Epithelial cell of esophagus (primary cell): ENCODE measurements at regions not wholly inside any gene's neighbourhood (a gene's known extent, or its start where the extent isn't known, plus 50 kb on each side); places are given as distances from the start of the nearest gene placed in this dataset.

Source experiments
- DNase-seq: peaks from one replicate; pipeline ENCODE4 v3.0.0; 2010; ENCODE audit warnings: low read depth
- H3K4me3 ChIP-seq: 2 replicates; pipeline ENCODE4 v1.5.1; 2011; ENCODE audit warnings: mild to moderate bottlenecking, low read length, control low read depth
- TF ChIP-seq, protein P1 (sequence below): IDR thresholded peaks from 2 replicates; pipeline ENCODE4 v1.5.1; 2011; ENCODE audit warnings: low read depth, mild to moderate bottlenecking, low read length, control low read depth, inconsistent platforms; ENCODE audit not compliant: insufficient read depth; ENCODE audit errors: missing control alignments

DNA sequence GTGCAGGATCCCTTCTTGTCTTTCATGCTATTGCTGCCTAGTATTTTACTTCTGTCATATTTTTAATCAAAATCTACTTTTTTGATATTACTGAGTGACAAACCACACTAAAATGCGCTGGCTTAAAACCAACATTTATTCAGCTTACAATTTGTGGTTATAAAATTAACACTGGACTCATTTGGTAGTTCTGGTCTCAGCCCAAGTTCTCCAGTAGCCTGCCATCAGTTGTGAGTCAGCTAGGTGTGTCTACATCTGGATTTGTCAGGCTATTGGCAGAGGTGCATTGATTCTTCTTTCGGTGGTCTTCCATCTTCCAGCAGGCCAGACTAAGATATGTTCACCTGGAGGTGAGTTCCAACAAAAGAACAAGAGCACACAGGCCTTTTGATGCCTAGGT is 765.1 kb upstream of the FBXO33 start:
- no peak overlapping the region for H3K4me3 ChIP-seq
- no peak for DNase-seq
- TF ChIP-seq, protein P1, sequence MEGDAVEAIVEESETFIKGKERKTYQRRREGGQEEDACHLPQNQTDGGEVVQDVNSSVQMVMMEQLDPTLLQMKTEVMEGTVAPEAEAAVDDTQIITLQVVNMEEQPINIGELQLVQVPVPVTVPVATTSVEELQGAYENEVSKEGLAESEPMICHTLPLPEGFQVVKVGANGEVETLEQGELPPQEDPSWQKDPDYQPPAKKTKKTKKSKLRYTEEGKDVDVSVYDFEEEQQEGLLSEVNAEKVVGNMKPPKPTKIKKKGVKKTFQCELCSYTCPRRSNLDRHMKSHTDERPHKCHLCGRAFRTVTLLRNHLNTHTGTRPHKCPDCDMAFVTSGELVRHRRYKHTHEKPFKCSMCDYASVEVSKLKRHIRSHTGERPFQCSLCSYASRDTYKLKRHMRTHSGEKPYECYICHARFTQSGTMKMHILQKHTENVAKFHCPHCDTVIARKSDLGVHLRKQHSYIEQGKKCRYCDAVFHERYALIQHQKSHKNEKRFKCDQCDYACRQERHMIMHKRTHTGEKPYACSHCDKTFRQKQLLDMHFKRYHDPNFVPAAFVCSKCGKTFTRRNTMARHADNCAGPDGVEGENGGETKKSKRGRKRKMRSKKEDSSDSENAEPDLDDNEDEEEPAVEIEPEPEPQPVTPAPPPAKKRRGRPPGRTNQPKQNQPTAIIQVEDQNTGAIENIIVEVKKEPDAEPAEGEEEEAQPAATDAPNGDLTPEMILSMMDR, result no peak

DNA sequence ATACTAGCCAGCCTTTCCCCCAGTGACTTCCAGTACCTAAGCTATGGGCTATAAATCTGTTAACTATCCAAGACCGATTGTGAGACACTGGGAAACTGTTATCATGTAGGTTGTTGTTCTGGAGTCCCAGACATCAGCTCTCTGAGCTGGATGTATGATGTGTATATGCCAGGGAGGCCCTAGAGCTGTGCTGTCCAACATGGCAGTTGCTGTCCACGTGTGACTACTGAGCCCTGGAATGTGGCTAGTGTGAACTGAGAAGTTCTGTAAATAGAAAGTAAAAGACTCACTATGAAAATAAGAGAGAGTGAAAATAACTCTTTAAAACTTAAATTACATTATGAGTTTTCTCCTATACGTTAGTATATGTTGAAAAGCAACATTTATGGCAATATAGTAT is 755.8 kb upstream of the FBXO33 start:
- peak; percentile 29 for DNase-seq
- TF ChIP-seq, protein P1, result no peak
- no peak overlapping the region for H3K4me3 ChIP-seq

DNA sequence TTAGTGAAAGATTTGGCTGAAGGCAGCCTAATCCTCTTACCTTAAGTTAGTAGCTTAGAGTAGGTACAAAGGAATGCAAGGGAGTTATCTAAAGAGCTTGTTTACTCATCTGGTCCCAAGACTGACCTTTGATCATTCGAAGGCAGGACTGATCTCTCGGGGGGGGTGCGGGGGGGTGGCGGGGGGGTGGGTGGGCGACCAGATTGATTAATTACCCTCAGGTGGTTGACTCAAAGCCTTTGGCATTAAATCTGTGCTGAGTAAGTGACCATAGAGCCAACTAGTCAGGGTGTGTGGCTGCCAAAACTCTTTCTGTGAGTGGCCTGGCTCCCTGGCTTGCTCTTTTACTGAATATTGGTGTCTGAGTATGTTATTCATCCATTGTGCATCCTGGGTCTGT is 731.9 kb upstream of the FBXO33 start:
- no peak for DNase-seq
- no peak overlapping the region for H3K4me3 ChIP-seq

DNA sequence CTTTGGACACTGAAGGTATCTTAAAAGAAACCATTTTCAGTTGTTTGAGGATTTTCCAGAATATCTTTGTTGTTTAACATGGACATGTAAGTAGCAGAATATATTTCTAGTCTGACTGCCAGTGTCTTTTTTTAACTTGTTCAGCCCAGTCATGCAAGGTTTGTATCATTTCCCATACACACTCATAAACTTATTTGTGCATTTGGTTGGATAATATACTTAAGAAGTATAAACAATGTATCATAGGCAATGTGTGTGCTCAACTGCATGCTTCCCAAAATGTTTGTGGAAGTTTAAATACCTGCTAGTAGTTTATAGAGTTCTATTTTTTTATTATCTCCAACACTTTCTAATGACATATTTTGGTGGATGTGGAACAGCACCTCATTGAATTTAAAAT is 707.4 kb upstream of the FBXO33 start:
- DNase-seq, result no peak
- TF ChIP-seq, protein P1, result no peak
- no peak overlapping the region for H3K4me3 ChIP-seq

More for the DNA sequence above, 731.9 kb upstream of the FBXO33 start:
- TF ChIP-seq, protein P1, result no peak

DNA sequence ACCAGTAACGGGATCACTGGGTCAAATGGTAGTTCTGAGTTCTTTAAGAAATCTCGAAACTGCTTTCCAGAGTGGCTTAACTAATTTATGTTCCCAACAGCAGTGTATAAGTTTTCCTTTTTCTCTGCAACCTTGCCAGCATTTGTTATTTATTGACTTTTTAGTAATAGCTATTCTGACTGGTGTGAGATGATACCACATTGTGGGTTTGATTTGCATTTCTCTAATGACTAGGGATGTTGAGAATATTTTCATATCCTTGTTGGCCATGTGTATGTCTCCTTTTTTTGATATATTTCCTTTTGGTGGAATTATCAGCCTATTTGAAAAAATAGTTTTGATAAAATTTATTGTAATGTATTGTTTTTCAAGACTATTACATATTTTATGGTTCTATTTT is 701.2 kb upstream of the FBXO33 start:
- no peak overlapping the region for H3K4me3 ChIP-seq
- DNase-seq, result no peak
- TF ChIP-seq, protein P1, result no peak

DNA sequence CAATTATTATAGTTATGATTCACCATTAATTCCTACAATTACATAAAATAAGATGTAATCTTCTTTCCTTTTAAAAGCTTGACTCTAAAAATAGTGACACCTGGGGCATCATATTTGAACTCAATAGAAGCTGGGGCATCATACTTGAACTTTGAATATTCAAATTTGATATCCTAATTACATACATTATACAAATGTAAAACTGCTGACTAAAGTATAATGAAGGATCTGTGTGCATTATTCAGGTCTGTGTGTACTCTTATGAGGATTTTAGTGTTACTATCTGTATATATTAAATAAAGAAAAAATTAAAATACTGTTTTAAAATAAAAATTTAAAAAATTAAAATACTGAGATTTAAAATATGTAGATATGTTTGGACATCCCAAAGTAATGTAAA is 696.9 kb upstream of the FBXO33 start:
- TF ChIP-seq, protein P1, result no peak
- no peak for DNase-seq

DNA sequence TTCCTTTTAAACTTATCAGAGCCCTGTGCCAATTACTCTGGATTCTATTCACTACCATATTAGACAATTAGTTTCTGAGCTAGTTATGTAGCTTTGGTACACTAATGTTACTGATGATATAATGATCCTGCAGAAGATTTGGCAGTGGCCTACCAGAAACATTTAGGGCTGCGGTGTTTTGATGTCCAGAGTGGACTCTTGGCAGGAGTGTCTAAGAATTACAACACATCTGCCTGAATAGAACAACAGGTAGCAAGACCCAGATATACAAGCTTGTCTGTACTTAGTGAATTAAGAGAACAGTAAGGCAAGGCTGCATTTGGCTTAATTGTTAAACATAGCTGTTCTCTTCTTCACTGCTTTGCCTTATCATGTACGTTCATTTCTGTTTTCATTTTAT is 691.6 kb upstream of the FBXO33 start:
- DNase-seq, result no peak
- TF ChIP-seq, protein P1, result no peak
- no peak overlapping the region for H3K4me3 ChIP-seq

More for the DNA sequence above, 696.9 kb upstream of the FBXO33 start:
- H3K4me3 ChIP-seq, result no peak overlapping the region
